ENCODE measurements at regions not wholly inside any gene's neighbourhood (a gene's known extent, or its start where the extent isn't known, plus 50 kb on each side); places are given as distances from the start of the nearest gene placed in this dataset.

DNA sequence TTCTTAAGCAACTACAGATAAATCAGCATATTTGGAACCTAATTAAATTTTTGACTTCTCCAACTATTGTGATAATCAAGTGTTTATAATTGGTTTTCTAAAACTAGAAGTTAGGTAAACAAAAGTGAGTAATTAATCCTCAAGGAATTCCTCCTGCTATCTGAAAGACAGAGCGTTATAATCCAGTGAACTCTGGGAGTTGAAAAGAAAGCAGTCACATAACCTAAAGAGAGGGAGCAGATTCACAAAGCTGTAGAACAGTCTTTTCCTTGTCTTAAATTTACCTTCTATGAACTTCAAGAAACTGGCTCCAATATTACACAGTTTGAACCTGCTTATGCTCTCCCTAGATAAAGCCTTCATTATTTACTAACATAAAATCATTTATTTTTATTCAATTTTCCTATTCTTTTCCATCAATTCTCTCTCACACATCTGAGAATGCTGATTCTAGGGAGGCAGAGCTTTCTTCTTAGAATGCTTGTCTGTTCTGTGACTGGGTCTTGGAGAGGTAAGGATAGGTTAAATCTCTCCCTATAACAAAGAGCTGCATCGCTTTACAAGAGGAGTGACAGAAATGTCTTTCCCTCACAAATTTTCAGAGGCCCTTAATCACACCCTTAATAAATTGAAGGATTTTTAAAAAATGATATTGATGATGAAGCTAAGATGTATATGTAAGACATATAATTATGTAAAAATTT lies 132.8 kb downstream of the TUSC7 start:
- H3K27ac ChIP-seq (ENCODE audit: low read depth, low read length) = no peak overlapping the region
- intact Hi-C loops (cut with micrococcal nuclease) = no loop called here
- Mint-ChIP-seq H3K4me3 (no peak overlapping the region), H3K27ac (no peak overlapping the region), H3K36me3 (peaks cover 0 to 4% (median 0%) of the 10 kb centered on the region in 5 donors), H3K4me1 (no peaks in the 10 kb centered on the region), H3K9me3 (peaks cover 0 to 13% (median 2%) of the 10 kb centered on the region in 11 donors), H3K27me3 (no peaks in the 10 kb centered on the region)
- H3K4me3 ChIP-seq (ENCODE audit: low read length) = no peak overlapping the region
- H3K4me1 ChIP-seq (ENCODE audit: control insufficient read depth in 2 of 2, insufficient read depth in 2 of 2, low read length in 2 of 2) = no peaks in the 10 kb centered on the region
- H3K9me3 ChIP-seq (ENCODE audit: control insufficient read depth in 2 of 3, low read length in 3 of 3) = no peaks in the 10 kb centered on the region
- ChIA-PET POLR2A (no interaction called here), CTCF (no interaction called here)
- DNase-seq = no peak
- no peak for ATAC-seq
- H3K36me3 ChIP-seq (ENCODE audit: control insufficient read depth in 2 of 3, insufficient read depth in 3 of 3, low read length in 3 of 3) = no peaks in the 10 kb centered on the region
- no peaks in the 10 kb centered on the region for H3K27me3 ChIP-seq (ENCODE audit: control insufficient read depth in 2 of 2, insufficient read depth in 2 of 2, low read length in 2 of 2)

- no peak overlapping the region for H3K27ac Mint-ChIP-seq
- DNase-seq (no peak), ATAC-seq (no peak)
- H3K36me3 Mint-ChIP-seq = peaks cover 0 to 4% (median 0%) of the 10 kb centered on the region in 5 donors
- POLR2A ChIA-PET = no interaction called here
- CTCF ChIA-PET = no interaction called here
- Histone ChIP-seq H3K36me3 (ENCODE audit: control insufficient read depth in 2 of 3, insufficient read depth in 3 of 3, low read length in 3 of 3) (no peaks in the 10 kb centered on the region), H3K4me3 (ENCODE audit: low read length) (no peak overlapping the region), H3K27ac (ENCODE audit: low read depth, low read length) (no peak overlapping the region), H3K27me3 (ENCODE audit: control insufficient read depth in 2 of 2, insufficient read depth in 2 of 2, low read length in 2 of 2) (no peaks in the 10 kb centered on the region), H3K9me3 (ENCODE audit: control insufficient read depth in 2 of 3, low read length in 3 of 3) (no peaks in the 10 kb centered on the region), H3K4me1 (ENCODE audit: control insufficient read depth in 2 of 2, insufficient read depth in 2 of 2, low read length in 2 of 2) (no peaks in the 10 kb centered on the region)
- H3K4me3 Mint-ChIP-seq = no peak overlapping the region
- intact Hi-C loops (cut with micrococcal nuclease) = no loop called here
- H3K27me3 Mint-ChIP-seq = no peaks in the 10 kb centered on the region
- H3K4me1 Mint-ChIP-seq = no peaks in the 10 kb centered on the region
- H3K9me3 Mint-ChIP-seq = peaks cover 0 to 11% (median 3%) of the 10 kb centered on the region in 11 donors
Observed at GRCh38 chr3:116848248-116848829, 138.8 kb downstream of the TUSC7 start.

DNA sequence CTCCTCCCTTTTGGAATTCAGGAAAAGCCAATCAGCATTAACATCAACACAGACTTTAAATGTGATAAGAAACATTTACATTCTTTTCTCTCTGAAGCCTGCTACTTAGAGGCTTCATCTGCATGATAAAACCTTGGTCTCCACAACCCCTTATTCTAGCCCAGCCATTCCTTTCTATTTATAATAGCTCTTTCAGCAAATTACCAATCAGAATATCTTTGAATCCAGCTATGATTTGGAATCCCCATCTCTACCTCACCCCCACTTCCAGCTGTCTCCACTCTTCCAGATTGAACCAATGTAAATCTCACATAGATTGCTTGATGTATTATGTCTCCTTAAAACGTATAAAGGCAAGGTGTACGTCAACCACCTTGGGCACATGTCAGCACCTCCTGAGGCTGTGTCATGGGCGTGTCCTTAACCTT lies 139.7 kb downstream of the TUSC7 start:
- Mint-ChIP-seq H3K27ac (no peak overlapping the region), H3K9me3 (peaks cover 0 to 11% (median 3%) of the 10 kb centered on the region in 11 donors), H3K4me1 (no peaks in the 10 kb centered on the region), H3K36me3 (peaks cover 0 to 4% (median 0%) of the 10 kb centered on the region in 5 donors), H3K4me3 (no peak overlapping the region), H3K27me3 (no peaks in the 10 kb centered on the region)
- H3K4me1 ChIP-seq (ENCODE audit: control insufficient read depth in 2 of 2, insufficient read depth in 2 of 2, low read length in 2 of 2) = no peaks in the 10 kb centered on the region
- no peak overlapping the region for H3K27ac ChIP-seq (ENCODE audit: low read depth, low read length)
- no peaks in the 10 kb centered on the region for H3K36me3 ChIP-seq (ENCODE audit: control insufficient read depth in 2 of 3, insufficient read depth in 3 of 3, low read length in 3 of 3)
- ChIA-PET CTCF (no interaction called here), POLR2A (no interaction called here)
- intact Hi-C loops (cut with micrococcal nuclease) = no loop called here
- ATAC-seq (no peak), DNase-seq (no peak)
- H3K27me3 ChIP-seq (ENCODE audit: control insufficient read depth in 2 of 2, insufficient read depth in 2 of 2, low read length in 2 of 2) = no peaks in the 10 kb centered on the region
- H3K4me3 ChIP-seq (ENCODE audit: low read length) = no peak overlapping the region
- H3K9me3 ChIP-seq (ENCODE audit: control insufficient read depth in 2 of 3, low read length in 3 of 3) = no peaks in the 10 kb centered on the region

DNA sequence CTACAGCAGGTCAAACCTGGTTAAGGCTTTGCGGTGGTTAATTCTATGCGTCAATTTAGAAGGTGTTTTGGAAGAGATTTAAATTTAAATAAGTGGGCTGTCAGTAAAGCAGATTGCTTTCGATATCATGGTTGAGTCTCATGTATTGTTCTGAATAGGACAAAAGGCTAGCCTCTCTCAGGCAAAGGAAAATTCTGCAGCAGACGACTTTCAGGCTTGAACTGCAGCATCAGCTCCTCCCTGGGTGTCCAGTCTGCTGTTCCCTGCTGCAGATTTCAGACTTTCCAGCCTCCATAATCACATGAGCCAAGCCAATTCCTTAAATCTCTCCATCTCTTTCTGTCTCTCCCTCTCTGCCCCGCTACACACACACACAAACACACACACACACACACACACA lies 143.2 kb downstream of the TUSC7 start:
- DNase-seq (no peak), ATAC-seq (no peak)
- Mint-ChIP-seq H3K9me3 (peaks cover 0 to 4% (median 0%) of the 10 kb centered on the region in 11 donors), H3K4me3 (no peak overlapping the region), H3K27ac (no peak overlapping the region), H3K27me3 (no peaks in the 10 kb centered on the region), H3K4me1 (no peaks in the 10 kb centered on the region), H3K36me3 (no peaks in the 10 kb centered on the region)
- H3K36me3 ChIP-seq (ENCODE audit: control insufficient read depth in 2 of 3, insufficient read depth in 3 of 3, low read length in 3 of 3) = no peaks in the 10 kb centered on the region
- no peaks in the 10 kb centered on the region for H3K4me1 ChIP-seq (ENCODE audit: control insufficient read depth in 2 of 2, insufficient read depth in 2 of 2, low read length in 2 of 2)
- CTCF ChIA-PET = no interaction called here
- no peak overlapping the region for H3K4me3 ChIP-seq (ENCODE audit: low read length)
- H3K27ac ChIP-seq (ENCODE audit: low read depth, low read length) = no peak overlapping the region
- intact Hi-C loops (cut with micrococcal nuclease) = no loop called here
- POLR2A ChIA-PET = no interaction called here
- H3K9me3 ChIP-seq (ENCODE audit: control insufficient read depth in 2 of 3, low read length in 3 of 3) = no peaks in the 10 kb centered on the region
- no peaks in the 10 kb centered on the region for H3K27me3 ChIP-seq (ENCODE audit: control insufficient read depth in 2 of 2, insufficient read depth in 2 of 2, low read length in 2 of 2)

GRCh38 chr3:116863270-116863770 lies 153.7 kb downstream of the TUSC7 start:
- H3K27ac ChIP-seq (ENCODE audit: low read depth, low read length) = no peak overlapping the region
- H3K4me1 ChIP-seq (ENCODE audit: control insufficient read depth in 2 of 2, insufficient read depth in 2 of 2, low read length in 2 of 2) = no peaks in the 10 kb centered on the region
- ATAC-seq = no peak
- H3K36me3 Mint-ChIP-seq = no peaks in the 10 kb centered on the region
- intact Hi-C loops (cut with micrococcal nuclease) = no loop called here
- H3K4me1 Mint-ChIP-seq = no peaks in the 10 kb centered on the region
- no peak overlapping the region for H3K4me3 Mint-ChIP-seq
- peaks cover 0 to 4% (median 0%) of the 10 kb centered on the region in 5 donors for H3K27me3 Mint-ChIP-seq
- no peak for DNase-seq
- CTCF ChIA-PET = no interaction called here
- no peaks in the 10 kb centered on the region for H3K9me3 ChIP-seq (ENCODE audit: control insufficient read depth in 2 of 3, low read length in 3 of 3)
- no peak overlapping the region for H3K27ac Mint-ChIP-seq
- H3K4me3 ChIP-seq (ENCODE audit: low read length) = no peak overlapping the region
- H3K36me3 ChIP-seq (ENCODE audit: control insufficient read depth in 2 of 3, insufficient read depth in 3 of 3, low read length in 3 of 3) = no peaks in the 10 kb centered on the region
- peaks cover 0 to 2% (median 0%) of the 10 kb centered on the region in 11 donors for H3K9me3 Mint-ChIP-seq
- H3K27me3 ChIP-seq (ENCODE audit: control insufficient read depth in 2 of 2, insufficient read depth in 2 of 2, low read length in 2 of 2) = no peaks in the 10 kb centered on the region
- POLR2A ChIA-PET = no interaction called here

DNA sequence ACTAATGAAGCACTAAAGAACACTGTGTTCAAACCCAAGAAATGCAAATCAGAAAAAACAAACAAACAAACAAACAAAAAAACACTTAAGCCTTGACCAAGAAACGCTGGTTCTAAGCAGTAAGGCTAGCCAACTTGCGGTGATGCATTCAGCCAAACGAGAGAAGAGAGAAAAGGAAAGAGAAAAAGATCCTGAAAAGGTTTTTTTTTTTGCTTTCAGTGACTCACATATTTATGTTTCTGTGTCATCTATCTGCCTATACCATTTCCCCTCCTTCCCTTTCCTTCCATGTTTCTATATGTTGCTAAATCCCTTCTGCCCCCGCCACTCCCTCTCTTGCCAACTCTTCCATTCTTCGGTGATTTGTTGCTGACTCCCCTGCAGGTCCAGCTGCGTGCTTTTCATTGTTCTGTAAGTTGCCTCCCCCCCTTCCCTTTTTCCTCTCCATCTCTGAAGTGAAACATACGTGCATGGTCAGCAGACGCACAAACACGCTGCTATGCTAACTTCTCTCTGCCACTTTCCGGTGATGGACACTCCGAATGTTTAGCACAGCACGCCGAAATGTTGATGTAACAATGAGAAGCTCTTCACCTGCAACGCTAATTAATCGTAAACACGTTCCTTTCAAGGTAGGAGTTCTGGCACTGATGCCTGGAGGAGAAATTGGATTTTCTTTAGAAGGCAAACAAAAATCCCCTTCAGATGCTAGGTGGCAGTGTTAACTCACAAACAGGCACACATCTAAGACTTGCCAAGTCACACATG lies 154.4 kb downstream of the TUSC7 start:
- Mint-ChIP-seq H3K27ac (no peak overlapping the region), H3K9me3 (peaks cover 0 to 2% (median 0%) of the 10 kb centered on the region in 11 donors), H3K27me3 (peaks cover 0 to 4% (median 0%) of the 10 kb centered on the region in 5 donors), H3K4me1 (no peaks in the 10 kb centered on the region), H3K4me3 (no peak overlapping the region), H3K36me3 (no peaks in the 10 kb centered on the region)
- no peak for DNase-seq
- no peaks in the 10 kb centered on the region for H3K36me3 ChIP-seq (ENCODE audit: control insufficient read depth in 2 of 3, insufficient read depth in 3 of 3, low read length in 3 of 3)
- intact Hi-C loops (cut with micrococcal nuclease) = no loop called here
- H3K4me3 ChIP-seq (ENCODE audit: low read length) = no peak overlapping the region
- no peaks in the 10 kb centered on the region for H3K4me1 ChIP-seq (ENCODE audit: control insufficient read depth in 2 of 2, insufficient read depth in 2 of 2, low read length in 2 of 2)
- ChIA-PET CTCF (no interaction called here), POLR2A (no interaction called here)
- no peak overlapping the region for H3K27ac ChIP-seq (ENCODE audit: low read depth, low read length)
- no peak for ATAC-seq
- H3K9me3 ChIP-seq (ENCODE audit: control insufficient read depth in 2 of 3, low read length in 3 of 3) = no peaks in the 10 kb centered on the region
- H3K27me3 ChIP-seq (ENCODE audit: control insufficient read depth in 2 of 2, insufficient read depth in 2 of 2, low read length in 2 of 2) = no peaks in the 10 kb centered on the region

All from naive thymus-derived CD4-positive, alpha-beta T cell (primary cell).